HG03520 (cell line): ENCODE measurements at regions not wholly inside any gene's neighbourhood (a gene's known extent, or its start where the extent isn't known, plus 50 kb on each side); places are given as distances from the start of the nearest gene placed in this dataset.

Experiments
- ATAC-seq: cut with Tn5 transposase; IDR thresholded peaks from one replicate; pipeline ENCODE4 v1.9.1; 2021; ENCODE audit warnings: mild to moderate bottlenecking, moderate library complexity; ENCODE audit not compliant: unreplicated experiment

DNA sequence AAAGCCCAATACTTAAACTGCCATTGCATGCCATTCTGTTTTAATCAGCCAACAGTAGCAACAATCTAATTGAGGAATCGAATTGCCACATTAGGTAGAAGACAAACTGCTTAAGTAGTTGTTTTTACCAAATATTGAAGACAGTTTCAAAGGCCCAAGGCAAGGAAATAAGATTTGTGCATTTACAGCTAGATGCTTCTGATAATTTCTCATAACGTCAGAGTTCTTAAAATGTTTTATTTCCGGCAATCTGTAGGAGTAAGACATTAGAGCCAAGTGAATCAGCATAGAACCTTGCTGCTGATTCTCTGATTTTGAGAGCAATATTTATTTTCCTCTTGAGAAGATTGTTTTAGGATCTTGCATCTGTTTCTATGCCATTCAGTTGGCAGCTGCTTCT is 174.3 kb downstream of the RBM43 start:
- ATAC-seq = no peak

DNA sequence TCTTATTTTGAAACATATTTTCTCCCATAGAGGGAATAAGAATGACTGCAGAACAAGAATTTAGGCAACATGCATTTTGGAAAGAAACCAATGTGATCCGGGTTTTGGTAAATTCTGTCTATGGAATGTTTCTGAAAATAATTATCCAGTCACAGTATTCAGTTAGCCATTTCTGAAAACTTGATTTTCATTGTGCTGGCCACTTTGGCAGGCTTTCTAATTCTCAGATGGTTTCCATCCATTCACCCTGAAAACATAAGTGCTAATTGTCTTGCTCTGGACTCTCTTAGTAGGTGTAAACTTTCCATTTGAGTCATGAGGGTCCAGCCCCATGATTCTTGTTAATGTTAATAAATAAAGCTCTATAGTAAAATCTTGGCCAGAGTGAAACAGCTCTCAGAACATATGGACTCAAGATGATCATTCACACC is 176.5 kb downstream of the RBM43 start:
- ATAC-seq = no peak

DNA sequence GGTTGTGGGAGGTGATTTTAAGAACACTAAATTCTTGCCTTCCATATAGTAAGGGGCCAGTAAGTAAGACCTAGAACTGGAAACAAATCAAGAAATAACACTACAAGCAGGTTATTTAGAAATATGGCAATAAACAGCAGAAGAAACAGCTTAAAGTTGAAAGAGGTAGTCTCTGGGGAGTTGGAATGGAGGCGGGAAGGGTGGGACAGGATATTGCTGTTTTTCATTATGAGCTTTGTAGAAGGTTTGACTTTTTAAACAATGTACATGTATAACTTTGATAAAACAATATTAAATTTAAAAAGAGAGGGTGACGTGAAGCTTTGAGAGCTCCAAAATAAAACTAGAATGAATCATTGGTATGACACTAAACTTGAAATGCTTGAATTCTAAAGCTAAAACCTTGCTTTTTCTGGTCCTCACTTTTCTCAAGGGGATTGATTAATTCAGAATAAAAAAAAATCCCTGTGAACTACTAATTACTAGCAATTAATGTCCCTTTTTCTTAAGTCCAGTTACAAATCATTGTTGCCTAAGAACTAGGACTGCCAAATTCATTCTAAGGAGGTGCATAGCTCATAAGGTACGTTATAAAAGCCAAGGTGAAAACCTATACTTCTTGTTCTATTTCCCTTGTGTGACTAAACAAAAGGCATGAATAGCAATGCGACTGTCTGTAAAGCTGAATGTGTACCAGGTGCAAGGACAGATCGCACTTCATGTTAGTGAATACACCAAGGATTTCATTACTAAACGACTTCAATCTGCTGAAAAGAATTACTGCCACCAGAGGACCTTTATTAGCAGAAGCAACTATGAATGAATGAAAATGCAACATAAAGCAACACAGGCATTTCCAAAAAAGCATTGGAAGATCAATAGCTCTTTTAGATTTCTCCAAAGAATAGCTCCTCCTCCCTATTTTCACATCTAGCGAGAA is 177.5 kb downstream of the RBM43 start:
- ATAC-seq = no peak

DNA sequence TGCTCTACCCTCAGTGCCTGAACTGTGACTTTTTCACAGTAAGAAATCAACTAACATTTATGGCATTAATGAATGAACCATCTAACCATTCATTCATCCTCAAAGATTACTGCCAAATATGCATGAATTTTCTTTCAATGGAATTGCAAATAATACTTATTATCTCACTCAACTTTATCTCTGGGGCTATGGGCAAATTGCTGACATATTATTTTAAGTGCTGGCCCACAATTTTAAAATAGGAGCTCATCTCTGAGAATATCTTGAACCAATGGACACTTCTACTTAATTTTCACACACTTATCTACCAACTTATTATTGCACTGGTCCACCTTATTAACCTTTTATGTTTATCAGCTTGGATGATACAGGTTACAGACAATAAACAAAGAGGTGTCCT is 182.8 kb downstream of the RBM43 start:
- ATAC-seq = no peak

DNA sequence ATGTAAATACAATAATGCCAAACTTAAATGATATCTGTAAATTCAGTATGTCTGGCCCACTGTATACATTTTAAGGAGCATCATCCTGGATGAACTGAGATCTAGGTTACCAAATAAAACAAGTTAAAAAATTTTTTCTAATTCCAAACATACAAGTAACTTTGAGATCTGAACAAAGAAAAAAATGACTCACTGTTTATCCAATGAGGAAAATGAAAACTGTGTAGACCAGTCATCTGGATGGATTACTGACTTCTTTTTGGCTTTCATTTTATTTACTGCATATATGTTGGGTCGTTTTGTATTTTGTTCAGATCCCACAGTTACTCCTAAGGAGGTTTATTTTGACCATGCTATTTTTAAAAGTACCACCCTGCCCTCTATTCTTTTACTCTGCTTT is 189.8 kb downstream of the RBM43 start:
- ATAC-seq = no peak

DNA sequence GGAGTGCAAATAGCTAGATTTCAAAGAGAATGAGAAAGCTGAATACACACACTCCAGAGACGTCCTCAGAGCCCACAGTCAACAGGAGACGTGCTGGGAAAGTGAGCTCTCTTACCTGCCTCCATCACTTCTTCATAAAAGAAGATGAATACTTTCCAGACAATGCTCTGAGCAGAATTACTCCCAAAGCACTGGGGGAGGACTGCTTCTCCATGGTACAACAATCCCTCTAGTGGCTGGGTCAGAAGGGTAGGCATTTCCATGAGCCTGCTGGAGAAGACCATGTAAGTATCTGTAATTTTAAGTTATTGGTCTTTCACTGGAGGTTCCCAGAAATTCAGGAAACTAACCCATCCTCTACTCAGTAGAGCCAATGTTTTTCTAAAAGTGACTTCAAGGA is 190.3 kb downstream of the RBM43 start:
- no peak for ATAC-seq

DNA sequence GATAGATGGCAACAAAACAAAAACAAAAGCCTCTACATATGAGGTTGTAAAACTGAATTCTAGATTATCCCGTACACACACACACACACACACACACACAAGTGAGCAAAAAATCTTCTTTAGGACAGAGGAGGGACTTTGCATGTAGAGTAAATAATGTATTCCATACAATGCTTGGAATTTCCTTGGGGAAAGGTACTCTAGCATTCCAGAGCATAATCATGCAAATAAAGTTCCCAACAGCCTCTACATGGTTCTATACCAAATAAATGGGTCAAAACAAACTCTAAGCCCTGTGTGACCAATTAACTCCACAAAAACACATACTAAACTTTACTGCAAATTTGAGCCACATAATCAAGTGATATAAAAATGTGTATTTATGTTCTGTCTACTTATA is 191.4 kb downstream of the RBM43 start:
- no peak for ATAC-seq

DNA sequence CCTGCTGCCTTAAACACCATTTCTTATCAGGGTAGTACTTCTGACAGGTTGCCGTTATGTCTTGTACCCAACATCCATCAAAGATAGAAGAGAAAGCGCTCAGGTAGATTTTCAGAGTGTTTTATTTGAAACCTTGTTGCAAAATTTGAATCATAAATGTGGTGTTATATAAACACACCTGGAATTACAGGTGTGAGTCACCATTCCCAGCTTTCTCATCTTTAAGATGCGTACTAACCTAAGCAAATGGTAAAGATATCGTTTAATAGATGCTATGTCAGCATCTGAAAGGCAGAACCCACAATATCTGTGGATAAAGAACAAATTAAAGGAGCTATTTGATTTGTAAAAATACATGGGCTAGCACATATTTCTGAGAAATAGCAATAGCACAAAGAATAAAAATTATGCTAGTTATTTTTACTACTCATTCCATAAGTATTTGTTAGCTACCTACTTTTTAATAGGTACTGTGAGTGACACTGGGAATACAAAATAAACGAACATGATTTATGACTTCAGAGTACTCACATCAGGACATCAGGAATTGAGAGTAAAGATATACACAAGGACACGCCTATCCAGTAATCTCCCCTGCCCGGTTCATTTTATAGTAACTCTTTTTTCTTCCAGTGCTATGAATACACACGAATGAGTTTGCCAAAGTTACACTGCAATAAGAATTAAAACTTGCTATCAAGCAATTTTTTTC is 193.8 kb downstream of the RBM43 start:
- ATAC-seq = no peak

DNA sequence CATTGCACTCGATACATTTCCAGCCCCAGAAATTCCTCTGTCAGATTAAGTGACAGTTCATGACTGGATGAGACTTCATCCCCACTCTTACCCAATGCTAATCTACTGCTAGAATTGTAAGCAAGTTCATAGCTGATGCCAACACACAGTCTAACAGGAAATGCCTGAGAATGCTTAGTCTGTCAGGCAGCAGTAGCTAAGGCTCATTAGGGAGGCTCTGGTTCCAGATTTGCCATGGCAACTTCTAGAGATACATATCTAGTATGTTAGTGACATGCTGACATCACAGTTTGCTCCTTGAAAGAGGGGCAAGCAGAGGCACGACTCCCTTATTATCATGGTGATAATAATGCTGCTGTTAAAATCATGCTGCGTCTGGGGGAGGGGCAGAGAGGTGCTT is 198.4 kb downstream of the RBM43 start:
- ATAC-seq = no peak

DNA sequence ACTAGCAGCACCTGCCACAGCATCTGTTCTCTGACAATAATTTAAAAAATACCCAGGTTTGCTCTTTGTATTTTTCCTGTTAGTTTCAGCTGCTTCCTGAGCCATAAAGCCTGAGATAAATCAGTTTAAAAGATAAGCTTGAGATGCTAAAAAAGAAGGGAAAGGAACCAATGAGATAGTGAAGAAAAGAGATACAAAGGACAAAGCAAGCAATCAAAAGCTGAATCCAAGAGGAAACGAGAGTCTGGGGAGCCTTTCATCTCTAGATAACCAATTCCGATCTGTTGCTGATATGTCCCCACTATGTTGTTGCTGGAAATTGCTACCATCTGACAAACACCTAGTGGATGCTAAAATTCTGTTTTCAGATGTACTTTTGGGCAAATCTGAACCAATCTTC is 201.4 kb downstream of the RBM43 start:
- ATAC-seq = no peak

DNA sequence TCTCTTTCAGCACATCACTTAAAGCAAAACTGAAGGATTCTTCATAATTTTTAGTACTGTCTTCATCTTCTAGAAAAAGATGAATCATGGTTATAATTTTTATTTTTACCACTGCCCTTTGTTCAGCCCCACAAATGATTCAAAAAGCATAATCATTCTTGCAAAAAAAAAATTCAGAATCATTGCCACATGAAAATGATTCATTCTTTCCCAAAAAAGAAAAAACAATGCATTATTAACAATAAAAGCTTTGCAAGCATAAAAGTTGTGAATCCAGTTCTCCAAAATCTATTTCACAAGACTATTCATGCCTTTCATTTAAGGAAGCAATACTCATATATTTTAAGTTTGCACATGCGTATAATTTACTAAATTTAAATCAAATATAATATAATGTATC is 204.8 kb downstream of the RBM43 start:
- ATAC-seq = no peak

DNA sequence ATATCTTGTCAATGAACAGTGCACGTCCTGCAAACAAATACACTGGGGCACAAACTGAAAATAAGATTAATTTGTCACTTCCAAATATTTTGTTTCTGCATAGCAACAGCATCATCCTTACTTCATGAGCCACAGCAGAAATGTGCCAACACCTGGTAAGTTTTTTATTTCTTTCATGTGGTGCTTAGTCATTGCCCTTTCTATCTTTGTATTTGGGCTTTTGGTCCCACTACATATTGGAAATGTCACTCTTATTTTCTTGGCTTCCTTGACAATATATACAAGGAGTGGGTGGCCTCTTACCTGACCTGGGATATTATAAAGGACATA is 208.0 kb downstream of the RBM43 start:
- ATAC-seq = no peak

DNA sequence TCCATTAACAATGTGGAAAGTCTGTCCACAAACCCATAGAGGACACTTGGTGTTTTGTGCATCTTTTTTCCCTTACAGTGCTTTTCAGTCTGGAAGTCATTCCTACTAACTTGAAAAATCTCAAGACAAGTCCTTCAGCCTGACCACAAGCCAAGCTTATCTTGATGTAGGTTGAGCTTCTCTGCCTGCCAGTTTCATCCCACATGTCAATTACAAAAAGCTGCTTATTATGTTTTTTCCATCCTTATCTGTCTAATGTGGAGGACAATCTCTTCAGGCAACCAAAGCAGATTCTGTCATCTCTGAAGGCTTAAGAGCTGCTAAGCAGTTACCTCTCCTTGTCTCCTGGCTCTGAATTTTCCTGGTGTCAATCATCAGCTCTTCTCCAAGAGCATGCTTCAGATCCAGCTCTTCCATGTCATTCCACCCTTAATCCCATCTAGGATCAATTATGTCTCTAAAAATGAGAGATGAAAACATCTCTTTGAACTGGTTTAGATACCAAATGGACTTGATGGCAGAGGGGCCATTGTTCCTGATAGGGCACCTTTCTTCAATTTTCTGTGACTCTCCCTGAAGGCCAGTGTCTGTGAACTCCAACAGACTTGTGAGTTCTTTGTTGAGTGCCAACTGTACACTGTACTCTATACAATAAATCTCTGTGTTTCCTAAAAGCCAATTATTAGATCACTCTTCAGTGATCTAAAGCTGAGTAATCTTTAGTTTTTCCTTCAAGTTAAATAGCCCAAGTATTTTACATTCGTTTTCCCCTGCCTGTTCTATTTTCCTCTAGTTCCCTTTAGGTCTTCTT is 208.6 kb downstream of the RBM43 start:
- ATAC-seq = no peak

DNA sequence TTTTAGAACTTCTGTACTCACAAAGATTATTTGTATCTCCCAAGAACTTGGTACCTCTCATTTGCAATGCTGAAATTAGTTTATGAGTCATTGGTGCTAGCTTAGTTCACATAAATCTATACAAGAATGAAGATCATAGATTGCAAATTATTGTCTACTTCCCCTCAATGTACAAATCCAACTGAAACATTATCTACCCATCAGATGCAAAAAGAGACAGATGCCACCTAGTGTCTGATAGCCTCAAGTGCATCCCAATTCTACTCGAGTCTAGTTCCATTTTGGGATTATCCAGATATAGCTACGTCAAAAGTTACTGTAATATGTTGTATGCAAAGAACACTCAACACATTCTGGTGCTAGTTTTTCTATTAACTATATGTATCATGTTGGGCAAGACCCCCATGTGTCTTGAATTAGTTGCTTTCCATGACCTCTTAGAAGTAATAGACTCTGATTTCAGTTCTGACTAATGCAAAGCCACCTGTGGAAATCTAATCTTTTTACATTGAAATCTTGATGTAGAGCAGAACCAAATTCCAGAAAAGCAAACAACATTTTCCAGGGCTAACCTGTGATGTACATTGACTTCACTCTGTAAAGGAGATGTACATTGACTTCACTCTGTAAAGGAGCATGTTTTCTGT is 210.0 kb downstream of the RBM43 start:
- ATAC-seq = peak; percentile 90

DNA sequence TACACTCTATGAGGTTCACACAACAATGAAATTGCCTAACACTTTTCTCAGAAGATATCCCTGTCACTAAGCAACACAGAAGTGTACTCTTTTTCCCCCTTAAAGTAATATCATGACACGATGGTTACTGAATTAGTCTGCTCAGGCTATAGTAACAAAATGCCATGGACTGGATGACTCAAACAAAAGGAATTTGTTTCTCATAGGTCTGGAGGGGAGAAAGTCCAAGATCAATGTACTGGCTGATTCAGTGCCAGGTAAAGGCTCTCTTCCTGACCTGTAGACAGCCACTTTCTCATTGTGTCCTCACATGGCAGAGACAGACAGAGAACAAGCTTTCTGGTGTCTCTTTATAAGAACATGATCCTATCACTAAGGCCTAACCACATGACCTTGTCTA is 211.9 kb downstream of the RBM43 start:
- no peak for ATAC-seq

DNA sequence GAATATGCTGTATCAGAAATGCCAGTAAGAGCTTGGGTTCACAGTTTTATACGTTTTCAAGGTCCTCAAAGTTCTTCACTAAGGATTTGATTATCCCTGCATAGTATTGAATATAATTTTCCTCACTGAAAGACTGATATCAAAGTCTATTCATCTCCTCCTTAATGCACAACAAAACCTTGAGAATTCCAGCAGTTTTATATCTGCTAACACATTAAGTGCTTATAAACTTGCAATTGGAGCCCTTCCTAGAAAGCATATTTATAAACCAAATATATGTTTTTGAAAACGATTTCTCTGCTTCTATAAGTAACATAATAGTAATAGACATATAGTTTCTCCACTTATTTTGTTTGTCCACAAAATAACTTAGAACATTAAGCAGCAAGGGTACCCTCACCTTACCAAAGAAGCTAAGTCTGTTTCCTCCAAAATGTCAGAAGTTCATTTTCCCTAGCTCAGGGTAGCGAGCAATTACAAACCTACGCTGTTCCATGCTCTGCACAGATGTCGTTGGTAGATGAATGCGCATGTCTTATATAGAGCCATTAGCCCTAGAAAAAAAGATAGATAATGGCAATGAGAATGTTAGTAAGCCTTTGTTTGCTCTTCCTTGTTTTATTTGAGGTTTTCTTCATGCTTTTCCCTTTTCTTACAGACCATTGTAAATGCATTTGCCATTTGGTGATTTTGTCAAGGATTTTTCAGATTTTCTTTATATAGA is 213.2 kb downstream of the RBM43 start:
- ATAC-seq = no peak

DNA sequence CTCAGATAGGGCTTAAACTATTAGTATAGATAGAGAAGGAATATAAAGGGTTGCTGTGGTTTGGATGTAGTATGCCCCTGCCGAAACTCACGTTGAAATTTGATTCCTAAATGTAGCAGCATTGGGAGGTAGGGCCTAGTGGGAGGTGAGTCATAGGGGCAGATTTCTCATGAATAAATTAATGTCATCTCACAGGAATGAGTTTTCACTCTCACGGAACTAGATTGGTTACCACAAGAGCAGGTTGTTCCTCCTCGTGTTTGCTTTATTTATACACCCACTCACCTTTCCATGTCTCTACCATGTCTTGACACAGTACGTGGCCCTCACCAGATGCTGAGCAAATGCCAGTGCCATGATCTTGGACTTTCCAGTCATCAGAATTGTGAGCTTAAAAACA is 218.2 kb downstream of the RBM43 start:
- ATAC-seq = no peak

DNA sequence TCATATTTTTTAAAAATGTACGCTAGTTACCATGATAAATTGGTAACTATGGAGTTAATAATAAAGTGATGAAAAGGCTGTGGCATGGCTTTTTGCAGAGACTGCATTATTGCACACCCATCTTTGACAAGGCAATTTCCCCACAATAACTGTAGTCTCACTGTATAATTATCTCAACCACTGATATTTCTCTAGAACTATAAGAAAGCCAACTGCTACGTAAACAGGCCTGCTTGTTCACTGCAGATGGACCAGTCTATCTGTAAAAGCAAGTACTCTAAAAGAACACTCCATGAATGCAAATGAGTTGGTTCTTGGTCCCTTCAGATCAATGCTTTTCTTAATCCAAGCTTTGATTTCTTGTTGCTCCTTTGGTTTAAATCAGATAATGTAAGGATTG is 218.7 kb downstream of the RBM43 start:
- ATAC-seq = no peak

DNA sequence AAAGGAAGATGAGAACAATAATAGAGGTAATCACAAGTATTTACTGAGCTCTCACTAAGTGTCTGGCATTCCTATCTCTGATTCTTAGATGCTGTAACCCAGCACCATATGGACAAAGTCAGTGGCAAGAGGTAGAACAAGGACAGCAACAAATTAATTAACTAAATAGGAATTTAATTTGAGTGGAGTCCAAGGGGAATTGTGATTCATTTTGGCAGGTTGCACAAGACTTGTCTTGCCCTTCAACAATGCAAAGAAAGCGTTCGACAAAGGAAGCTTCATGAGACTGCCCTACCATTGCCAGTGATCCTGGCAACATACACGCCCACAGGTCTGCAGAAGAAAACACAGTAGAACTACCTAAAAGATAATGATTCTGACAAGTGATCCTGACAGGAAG is 221.6 kb downstream of the RBM43 start:
- ATAC-seq = no peak

DNA sequence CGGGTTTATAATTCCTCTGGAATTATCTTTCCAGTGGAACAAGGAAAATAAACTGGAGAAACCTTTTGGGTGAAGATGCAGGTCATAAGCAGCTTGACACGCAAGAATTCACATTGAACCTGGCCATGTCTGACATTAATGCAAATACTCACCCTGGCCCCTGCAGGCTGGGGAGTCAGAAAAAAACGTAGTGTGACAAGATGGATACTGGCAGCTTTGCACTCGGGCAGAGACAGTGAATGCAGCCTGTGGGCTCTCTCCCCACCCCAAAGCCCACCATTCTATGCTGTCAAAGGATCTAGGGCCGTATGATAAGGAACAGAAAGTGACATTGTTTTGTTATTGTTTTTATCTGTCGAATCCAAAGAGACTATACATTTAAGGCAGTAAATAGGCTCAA is 223.1 kb downstream of the RBM43 start:
- no peak for ATAC-seq
